SK-N-DZ (cell line): ENCODE measurements at regions not wholly inside any gene's neighbourhood (a gene's known extent, or its start where the extent isn't known, plus 50 kb on each side); places are given as distances from the start of the nearest gene placed in this dataset.

Experiments used
- DNase-seq: peaks from one replicate; pipeline ENCODE4 v3.0.0-alpha.2; 2015; ENCODE audit warnings: low spot score

DNA sequence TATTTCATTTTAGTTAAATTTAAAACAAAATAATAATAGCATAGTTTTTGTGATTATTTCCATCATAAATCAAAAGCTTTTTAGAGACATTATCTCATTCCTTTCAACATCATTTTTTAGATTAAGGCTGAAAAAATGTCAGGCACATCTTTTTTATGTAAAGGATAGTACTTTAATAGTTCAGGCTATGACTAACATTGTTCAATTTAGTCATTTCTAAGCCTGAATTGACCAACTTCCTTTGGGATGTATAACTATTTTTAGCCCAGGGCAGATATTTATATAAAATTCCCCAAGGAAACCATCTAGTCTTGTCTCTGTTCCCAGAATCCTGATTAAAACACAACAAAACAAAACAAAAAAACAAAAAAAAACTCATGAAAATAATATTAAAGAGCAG lies 145.6 kb upstream of the PCDH18 start:
- no peak for DNase-seq

DNA sequence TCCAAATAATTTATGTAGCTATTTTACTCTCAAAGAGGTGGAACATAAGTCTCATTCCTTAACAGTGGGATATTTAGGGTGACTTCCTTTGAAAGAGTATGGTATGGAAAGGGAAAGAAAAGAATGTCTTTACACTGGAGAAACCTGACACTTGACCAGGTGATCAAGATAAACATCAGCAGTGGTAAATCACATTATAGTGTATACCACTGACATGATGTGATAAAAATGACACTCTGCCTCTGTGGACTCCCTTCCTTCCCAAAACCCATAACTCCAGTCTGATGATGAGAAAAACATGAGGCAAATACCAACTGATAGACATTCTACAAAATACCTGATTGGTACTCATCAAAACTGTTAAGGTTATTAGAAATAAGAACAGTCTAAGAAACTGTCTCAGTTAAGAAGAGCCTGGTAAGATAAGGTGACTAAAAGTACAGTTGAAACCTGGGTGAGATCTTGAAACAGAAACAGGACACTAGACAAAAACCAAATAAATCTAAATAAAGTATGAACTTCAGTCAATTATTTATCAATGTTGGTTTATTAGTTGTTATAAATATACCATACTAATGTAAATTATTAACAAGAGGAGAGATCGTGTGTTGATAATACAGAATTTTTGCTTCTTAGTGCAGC lies 144.2 kb upstream of the PCDH18 start:
- peak; percentile 13 for DNase-seq

DNA sequence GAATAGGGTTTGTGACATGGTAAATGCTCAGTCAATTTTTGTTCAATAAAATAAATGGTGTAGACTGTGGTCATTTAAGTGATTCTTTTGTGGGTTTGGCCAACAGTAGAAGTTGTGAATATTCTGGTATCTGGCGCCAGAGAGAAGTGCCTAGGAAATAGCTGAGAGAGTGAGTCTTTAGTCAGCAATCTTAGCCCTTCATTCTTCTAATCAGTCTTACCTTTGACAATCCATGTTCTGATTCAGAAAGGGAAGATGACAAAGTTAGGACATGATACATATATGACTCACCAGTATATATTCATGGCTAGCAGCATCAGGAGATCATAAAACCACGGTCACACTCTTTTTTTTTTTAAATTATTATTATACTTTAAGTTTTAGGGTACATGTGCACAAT lies 141.8 kb upstream of the PCDH18 start:
- DNase-seq, result no peak

DNA sequence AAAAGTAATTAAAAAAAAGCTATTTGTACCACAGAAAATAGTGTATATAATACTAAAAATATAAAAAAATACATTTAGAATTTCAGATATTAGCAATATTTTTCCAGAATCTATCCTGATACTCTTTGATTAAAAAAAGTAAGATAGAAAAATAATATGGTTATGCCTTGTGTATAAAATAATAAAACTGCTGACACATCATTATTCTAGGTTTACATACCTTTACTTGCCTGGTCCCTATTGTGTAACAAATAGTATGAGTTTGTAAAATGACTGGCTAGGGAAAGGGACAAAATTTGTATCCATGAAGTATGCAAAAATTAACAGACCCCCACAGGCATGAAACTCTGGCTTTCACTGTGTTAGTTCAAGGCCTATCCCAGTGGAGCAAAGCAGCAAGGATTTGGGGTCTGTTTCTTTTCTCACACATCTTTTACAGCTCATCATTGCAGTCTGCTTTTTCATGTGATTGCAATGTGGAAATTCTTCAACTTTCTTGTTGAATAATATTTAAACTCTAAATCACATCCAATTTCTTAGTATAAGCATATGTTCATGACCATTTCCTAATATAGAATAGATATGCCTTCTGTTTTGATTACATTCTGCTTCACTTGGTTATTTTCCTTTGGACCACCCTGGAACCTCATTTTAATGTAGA lies 136.7 kb upstream of the PCDH18 start:
- DNase-seq, result no peak

DNA sequence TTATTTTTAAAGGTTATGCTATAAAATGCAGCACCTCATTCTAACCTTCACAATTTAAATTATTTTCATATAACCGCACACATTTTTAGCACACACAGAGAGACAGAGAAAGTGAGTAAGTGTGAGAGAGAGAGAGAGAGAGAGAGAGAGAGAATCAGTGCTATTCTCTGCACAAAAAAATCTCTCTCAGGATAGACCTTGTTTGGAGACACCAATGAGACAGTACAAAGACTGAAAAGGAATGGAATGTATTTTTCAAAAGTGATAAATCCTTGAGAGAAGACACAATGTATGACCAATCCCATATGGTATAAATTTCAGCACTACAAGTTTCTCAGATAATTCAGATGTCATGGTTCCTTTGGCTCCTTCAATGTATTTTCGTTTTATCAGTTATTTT lies 132.1 kb upstream of the PCDH18 start:
- no peak for DNase-seq

DNA sequence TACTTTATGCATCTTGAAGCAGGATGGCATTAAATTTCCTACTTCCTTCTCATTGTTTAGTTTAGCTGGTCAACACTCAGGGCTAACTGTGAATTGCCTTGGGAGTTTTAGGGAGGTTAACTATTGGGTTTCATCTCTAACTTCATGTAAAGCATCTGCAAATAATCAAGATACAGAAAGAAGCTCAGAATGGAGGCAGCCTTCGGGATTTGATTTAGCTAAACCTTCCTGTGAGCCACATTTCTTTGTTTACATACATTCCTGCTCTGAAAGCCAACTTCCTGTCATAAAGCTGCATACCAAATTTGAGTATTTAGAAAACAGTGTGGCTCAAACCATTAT lies 131.7 kb upstream of the PCDH18 start:
- no peak for DNase-seq

DNA sequence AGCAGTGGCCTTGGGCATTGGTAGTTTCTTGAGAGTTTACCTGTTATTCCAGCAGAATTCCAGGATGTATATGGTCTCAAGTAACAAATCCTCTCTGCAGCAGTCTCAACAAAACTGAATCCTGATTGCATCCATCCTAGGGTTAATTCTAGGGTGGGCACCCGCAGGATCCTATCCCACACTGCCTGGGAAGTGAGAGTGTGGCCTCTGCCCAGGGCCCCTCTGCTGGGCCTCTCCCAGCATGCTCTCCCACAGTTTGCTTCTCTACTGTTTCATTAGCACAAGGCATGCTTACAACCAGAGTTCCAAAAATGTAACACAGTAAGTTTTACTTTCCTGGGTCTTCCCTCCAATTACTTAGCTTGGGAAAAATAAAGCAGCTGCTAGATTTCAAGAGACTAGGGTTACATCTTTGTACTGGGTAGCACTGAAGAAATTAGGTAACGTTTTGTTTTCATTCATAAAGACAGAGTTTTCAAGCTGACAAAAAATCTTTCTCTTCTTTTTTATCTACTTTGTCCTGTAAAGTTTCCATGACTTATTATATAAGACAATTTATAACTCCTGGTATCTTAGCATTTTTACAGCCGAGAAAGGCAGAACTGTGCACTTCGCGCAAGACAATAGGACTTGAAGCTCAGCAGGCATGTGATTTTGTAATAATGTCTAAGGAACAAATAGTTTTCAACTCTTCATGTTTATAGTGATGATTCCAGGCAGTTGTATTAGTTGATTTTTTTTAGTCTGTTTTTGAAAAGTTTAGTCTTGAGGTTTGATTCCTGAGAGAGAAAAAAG lies 131.2 kb upstream of the PCDH18 start:
- no peak for DNase-seq

DNA sequence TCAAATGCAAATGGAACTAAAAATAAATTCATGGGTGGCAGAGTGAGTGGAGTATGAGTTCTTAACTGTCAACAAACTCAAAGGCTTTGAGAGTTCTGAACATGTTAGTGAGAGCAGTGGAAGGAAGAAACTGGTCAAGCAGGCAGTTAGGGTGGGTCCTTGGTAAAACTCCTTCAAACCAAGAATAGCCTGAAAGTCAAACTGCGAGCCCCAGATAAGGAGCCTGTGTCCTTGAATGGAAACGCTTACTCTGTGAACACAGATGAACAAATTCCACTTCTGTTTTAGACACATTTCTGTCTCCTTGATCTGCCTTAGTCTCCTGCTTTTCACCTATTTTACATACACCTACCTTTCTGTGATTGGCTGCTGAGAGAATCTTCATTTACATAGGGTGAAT lies 129.4 kb upstream of the PCDH18 start:
- no peak for DNase-seq

DNA sequence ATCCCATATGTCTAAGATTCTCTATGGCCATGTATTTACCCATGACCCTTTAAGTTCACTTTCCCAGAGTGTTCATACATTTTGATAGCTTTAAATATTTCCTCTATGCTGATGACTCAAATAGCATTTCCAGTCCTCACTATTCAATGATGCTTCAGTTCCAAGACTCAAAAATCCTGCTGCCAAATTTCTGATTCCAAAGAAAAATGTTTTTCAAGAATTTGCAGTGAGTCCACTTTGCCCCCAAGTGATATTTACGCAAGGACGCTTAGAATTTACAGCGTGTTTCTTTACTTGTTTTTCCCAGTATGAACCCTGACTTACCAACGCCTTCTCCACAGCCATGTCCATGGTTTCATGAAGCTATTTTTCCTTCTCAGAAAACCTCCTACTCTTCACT lies 127.9 kb upstream of the PCDH18 start:
- no peak for DNase-seq

DNA sequence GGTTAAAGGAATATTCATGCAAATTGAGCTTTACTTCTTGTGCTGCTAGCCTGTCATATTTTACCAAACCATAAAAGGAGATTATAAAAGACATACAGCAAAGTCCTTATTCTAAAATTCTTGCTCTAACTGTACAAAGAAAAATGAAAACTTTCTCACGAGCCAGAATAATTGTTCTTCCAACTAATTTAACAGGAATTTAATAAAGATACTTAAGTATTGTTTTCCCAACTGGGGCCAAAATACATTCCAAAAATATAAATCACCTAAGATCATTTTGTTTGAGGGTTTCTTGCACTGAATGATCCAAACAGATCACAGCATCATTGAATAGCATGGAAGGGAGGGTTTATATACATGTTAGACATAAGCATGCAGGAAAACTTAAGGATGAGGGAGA lies 127.1 kb upstream of the PCDH18 start:
- no peak for DNase-seq

DNA sequence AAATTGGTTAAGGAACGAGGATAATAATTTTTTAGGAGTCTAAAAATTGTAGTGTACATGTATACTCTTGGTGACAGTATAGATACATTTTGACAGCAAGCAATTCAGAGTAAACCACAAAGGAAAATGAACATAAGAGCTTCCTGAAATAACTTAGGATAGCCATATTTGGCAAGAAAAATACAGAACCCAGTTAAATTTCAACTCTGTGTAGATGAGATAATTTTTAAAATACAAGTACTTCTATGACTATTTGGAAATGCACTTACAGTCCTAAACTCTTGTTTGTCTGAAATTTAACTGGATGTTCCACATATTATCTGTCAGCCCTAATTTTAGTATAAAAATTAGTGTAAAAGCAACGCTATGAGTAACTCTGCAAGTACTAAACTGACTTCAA lies 124.4 kb upstream of the PCDH18 start:
- DNase-seq, result no peak

DNA sequence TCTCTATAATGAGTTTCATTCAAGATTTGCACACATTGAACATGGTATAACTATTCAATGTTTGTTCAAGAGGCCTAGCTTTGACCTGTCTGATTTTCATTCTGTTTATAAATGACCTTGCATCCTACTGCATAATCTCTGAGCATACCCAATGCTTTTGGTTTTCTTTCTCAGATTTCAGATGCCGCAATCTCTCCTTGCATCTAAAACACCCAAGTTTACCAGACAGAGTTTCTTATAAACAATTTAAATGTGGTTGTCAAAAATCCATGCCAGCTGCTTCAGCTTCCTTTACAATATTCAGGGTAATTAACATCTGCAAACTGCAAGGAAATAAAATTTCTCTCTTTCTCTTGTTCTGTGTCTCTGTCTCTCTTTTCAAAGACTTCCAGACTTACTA lies 123.0 kb upstream of the PCDH18 start:
- DNase-seq, result no peak

DNA sequence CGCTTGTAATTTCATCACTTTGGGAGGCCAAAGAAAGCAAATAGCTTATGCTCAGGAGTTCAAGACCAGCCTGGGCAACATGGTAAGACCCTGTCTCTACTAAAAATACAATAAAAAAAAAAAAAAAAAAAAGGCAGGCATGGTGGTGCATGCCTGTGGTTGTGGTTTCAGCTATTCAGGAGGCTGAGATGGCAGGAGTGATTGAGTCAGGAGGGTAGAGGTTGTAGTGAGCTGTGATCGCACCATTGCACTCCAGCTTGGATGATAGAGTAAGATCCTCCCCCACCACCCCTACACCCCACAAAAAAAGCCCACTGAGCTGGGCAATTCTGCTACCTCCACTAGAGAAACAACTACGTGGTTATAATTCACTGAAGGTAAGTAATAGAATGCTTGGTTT lies 118.8 kb upstream of the PCDH18 start:
- DNase-seq, result no peak

DNA sequence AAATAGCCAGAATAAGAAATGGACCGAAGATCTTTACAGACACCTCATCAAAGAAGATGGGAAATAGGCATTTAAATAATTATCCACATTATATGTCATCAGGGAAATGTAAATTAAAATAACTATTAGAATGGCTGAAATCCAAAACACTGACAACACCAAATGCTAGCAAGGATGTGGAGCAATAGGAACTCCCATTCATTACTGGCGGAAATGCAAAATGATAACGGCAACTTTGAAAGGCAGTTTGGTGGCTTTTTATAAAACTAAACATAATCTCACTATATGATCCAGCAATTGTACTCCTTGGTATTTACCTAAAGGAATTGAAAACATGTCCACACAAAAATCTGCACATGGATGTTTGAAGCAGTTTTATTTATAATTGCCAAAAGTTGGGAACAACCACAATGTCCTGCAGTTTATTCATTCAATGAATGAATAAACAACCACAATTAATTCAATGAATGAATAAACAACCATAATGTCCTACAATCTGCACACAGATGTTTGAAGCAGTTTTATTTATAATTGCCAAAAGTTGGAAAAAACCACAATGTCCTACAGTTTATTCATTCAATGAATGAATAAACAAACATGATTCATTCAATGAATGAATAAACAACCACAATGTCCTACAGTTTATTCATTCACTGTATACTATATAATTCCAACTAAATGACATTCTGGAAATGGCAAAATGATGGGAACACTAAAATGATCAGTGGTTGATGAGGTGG lies 117.6 kb upstream of the PCDH18 start:
- no peak for DNase-seq

DNA sequence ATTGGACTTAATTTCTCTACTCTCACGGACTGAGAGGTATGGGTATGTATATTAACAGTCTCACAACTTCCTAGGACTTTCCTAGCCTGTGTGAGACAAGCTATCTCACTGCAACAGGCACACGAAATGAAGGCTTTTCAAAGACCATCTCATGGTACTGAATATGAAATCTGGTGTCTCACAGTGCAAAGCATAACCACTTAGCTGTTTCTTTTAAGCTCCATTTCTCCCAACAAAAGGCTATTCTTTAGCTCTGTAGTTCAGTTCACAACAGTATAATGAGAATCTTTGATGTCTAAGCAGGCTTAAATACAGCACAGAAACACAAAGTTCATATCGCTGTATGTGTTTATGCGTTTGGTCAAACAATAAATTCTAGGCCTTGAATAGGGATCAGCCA lies 116.2 kb upstream of the PCDH18 start:
- no peak for DNase-seq

DNA sequence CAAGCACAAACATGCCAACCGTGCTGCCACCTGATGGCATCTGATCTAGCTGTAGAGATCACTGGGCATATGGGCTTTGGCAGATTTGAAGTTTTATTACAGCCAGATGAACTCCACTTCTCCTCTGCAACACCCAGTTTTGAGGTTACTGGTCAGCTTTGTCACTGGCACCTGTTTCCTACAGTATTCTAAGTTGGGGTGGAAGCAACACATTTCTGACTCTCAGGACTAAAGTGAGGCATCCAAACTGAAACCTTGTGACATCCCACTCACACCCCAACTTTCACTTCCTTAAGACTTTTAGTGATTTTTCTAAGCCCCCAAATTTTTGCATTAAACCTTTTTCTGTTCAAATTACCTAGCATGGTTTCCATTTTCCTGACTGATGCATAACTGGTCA lies 115.1 kb upstream of the PCDH18 start:
- no peak for DNase-seq

DNA sequence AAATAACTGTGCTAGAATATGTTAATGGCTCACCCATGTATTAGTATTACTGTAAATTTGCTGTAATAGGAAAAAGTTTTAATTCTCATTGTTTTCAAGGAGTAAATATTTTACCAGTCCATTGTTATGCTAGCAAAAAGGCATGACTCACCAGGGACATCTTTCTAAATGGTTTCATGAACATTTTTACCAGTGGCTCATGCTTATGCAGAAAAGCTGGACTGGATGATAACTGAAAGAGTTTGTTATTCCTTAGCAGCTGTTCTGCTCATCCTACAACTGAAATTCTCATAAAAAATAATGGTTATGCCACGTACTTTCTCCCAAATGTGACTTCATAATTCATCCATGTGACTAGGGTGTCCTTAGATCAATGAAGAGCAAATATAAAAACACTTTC lies 111.9 kb upstream of the PCDH18 start:
- no peak for DNase-seq

DNA sequence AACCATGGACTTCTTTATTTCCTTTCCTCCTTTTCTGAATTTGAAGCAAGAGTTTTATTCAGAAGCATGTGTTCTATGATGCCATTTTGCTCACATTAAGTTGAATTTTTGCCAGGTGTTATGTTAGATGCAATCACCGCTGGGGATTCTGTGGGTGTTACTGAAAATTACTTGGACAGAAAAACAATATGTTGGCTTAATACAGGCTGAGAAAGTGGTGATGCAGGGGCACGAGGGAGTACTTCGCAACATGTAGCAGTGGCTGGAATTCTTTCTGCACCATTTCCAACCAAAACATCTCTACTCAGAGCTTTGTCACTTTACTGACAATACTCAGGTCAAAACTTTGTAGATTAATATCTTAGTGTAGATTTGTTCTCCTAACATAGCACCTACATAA lies 109.2 kb upstream of the PCDH18 start:
- no peak for DNase-seq

DNA sequence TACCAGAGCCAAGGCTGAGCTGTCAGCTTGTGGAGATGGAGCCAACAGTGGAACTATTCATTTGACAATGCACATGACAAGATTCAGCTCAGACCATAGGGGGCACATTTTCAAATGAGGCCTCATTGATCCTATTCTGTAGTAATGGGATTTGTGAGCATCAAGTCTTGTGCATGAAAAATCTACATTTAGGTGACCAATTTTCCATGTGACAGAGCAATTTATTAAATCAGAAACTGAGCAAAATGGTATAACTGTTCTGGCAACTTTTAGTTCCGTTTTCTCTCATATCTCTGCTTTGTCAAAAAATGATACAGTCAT lies 108.5 kb upstream of the PCDH18 start:
- no peak for DNase-seq

DNA sequence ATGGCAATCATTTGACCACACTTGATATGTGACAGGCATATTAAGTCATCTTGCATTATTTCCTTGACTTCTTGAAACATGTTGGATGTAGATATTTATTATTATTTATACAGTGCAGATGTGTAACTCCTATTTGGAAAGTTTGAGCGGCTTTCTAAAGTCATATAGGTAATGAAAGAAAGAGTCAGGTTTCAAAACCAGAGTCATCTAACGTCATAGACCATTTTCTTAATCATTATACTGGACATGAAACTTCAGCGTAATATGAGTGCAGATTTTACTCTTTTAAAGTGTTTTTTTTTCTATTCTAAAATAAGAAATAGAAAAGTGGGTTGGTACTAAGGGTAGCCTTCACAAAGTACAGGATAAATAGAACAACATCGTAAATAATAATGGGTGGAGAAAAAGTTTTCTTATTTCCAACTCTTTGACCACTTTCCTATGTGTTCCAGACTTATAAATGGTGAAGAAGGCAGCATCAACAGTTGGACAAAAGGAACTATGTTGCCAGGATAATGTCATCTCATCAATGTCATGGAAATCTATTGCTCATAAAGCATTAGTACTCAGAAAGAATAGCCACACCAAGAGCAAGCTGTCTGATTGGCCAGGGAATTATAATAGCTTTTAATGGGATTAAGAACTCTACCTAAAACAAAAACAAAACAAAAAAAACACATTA lies 108.0 kb upstream of the PCDH18 start:
- DNase-seq, result no peak

DNA sequence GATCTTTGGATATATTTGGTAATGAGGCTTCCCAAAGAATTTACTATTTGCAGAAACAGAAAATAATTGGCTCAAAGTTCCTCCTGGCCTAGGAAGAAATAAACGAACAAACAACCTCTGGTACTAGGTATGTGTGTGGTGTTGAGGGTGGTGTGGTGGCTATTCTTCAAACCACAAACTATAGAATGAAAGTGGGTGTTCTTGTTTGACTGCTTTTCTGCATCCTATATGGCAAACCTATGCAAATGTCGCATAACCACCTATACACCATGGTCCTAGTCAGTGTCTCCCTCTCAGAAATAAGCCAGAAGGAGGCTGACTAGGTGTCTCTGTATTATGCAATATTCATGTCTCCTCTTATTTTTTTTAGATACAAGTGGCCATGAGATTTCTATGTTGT lies 106.6 kb upstream of the PCDH18 start:
- no peak for DNase-seq

DNA sequence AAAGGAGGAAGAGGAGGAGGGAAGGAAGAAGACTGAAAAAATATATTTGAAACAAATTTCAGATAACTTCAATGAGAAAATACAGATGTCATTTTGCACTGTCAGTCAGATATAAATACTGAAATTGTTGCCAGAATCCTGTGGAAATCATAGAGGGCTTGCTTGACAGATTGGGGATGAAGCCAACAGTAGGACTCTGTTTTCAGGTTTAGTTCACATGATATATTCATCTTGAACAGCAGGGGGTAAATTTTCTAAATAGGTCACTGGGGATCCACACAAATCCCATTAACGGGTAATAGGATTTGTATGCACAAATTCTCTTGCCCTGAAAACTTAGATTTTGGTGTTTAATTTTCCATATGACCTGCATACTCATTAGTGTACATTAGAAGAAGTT lies 103.3 kb upstream of the PCDH18 start:
- no peak for DNase-seq
